Neutrophil (primary cell): ENCODE measurements at regions not wholly inside any gene's neighbourhood (a gene's known extent, or its start where the extent isn't known, plus 50 kb on each side); places are given as distances from the start of the nearest gene placed in this dataset.
A peak's percentile ranks its signal among the peaks of the same experiment; 100 is the strongest.

ENCODE experiments used
- H3K27ac ChIP-seq: fragments of 200-600 bp; sonication (generic); 2 replicates; pipeline ENCODE4 v1.5.1; 2016; ENCODE audit warnings: mild to moderate bottlenecking, moderate library complexity
- H3K27me3 ChIP-seq: fragments of 200-600 bp; sonication (generic); 2 replicates; pipeline ENCODE4 v1.6.0; 2016; ENCODE audit warnings: mild to moderate bottlenecking
- H3K36me3 ChIP-seq: fragments of 200-600 bp; sonication (generic); 2 replicates; pipeline ENCODE4 v1.5.1; 2017
- H3K4me1 ChIP-seq, 2 experiments: fragments of 200-600 bp in 1 of 2; sonication (generic) in 1 of 2; 1 replicate in 1 of 2; 2 replicates in 1 of 2; pipeline versions ENCODE4 v1.5.1 to v1.6.1; 2013 to 2016; ENCODE audit warnings: low read depth in 1 of 2, low read length in 1 of 2, mild to moderate bottlenecking in 1 of 2, moderate library complexity in 1 of 2; ENCODE audit not compliant: control insufficient read depth in 1 of 2, insufficient read depth in 1 of 2
- H3K4me3 ChIP-seq, 2 experiments: fragments of 200-600 bp in 1 of 2; sonication (generic) in 1 of 2; 1 replicate in 1 of 2; 2 replicates in 1 of 2; pipeline ENCODE4 v1.5.1; 2013 to 2016; ENCODE audit warnings: low read depth in 1 of 2, low read length in 1 of 2, mild to moderate bottlenecking in 1 of 2, moderate library complexity in 1 of 2
- H3K9me3 ChIP-seq: fragments of 200-600 bp; sonication (generic); 2 replicates; pipeline ENCODE4 v1.5.1; 2016
- TF ChIP-seq, protein P1 (sequence below): fragments of 200-600 bp; sonication (generic); IDR thresholded peaks from 2 replicates; pipeline ENCODE4 v1.5.1; 2016; ENCODE audit warnings: antibody characterized with exemption

DNA sequence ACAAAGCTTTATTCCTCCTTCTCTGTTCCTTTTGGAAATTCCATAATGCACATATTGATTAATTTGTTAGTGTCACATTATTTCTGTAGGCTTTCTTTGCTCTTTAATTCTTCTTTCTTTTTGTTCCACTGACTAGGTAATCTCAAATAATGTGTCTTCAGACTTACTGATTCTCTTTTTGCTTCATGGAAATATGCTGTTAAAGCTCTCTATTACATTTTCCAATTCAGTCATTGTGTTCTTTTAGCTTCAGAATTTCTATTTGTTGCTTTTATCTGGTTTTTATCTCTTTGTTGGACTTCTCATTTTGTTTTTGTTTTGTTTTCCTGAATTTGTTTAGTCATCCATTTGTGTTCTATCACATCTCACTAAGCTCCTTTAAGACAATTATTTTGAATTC lies 147.0 kb upstream of the EOMES start:
- no peaks in the 10 kb centered on the region for H3K9me3 ChIP-seq
- TF ChIP-seq, protein P1, sequence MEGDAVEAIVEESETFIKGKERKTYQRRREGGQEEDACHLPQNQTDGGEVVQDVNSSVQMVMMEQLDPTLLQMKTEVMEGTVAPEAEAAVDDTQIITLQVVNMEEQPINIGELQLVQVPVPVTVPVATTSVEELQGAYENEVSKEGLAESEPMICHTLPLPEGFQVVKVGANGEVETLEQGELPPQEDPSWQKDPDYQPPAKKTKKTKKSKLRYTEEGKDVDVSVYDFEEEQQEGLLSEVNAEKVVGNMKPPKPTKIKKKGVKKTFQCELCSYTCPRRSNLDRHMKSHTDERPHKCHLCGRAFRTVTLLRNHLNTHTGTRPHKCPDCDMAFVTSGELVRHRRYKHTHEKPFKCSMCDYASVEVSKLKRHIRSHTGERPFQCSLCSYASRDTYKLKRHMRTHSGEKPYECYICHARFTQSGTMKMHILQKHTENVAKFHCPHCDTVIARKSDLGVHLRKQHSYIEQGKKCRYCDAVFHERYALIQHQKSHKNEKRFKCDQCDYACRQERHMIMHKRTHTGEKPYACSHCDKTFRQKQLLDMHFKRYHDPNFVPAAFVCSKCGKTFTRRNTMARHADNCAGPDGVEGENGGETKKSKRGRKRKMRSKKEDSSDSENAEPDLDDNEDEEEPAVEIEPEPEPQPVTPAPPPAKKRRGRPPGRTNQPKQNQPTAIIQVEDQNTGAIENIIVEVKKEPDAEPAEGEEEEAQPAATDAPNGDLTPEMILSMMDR: no peak
- no peaks in the 10 kb centered on the region for H3K4me1 ChIP-seq
- no peaks in the 10 kb centered on the region for H3K27me3 ChIP-seq
- H3K4me3 ChIP-seq: no peak overlapping the region
- no peaks in the 10 kb centered on the region for H3K36me3 ChIP-seq
- no peak overlapping the region for H3K27ac ChIP-seq

DNA sequence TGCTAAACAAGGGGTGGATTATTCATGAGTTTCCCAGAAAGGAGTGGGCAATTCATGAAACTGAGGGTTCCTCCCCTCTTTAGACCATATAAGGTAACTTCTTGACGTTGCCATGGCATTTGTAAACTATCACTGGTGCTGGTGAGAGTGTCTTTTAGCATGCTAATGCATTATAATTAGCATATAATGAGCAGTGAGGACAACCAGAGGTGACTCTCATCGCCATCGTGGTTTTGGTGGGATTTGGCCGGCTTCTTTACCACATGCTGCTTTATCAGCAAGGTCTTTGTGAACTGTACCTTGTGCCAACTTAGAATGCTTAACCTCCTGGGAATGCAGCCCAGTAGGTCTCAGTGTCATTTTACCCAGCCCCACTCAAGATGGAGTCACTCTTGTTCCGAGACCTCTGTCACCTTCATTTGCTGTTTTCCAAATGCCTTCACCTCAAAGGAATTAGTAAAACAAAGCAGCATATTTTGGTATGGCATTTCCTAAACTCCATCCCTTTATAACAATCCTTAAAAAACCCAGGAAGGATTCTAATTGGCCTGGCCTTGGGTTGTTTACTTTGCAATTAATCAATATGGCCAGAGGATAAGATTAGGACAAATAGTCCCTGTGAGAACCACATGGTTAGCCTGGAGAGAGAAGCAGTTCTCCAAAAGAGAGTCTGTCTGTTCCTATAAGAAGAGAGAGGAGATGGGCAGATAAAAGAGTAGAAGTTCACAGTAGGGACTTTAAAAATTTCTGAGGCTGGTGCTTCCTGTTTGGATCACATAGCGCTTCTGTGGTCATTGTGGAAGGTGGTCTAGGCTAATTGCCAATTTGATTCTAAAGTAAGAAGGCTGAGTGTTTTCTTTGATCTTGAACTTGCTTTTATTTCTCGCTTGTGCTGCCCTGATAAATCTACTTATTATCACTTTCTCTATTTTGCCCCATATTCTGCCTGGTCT lies 155.2 kb upstream of the EOMES start:
- TF ChIP-seq, protein P1: no peak
- H3K27me3 ChIP-seq: peaks cover 4% of the 10 kb centered on the region
- H3K36me3 ChIP-seq: no peaks in the 10 kb centered on the region
- no peak overlapping the region for H3K27ac ChIP-seq
- H3K4me1 ChIP-seq: peaks cover 0 to 8% of the 10 kb centered on the region in 2 experiments
- H3K4me3 ChIP-seq: no peak overlapping the region
- no peaks in the 10 kb centered on the region for H3K9me3 ChIP-seq

DNA sequence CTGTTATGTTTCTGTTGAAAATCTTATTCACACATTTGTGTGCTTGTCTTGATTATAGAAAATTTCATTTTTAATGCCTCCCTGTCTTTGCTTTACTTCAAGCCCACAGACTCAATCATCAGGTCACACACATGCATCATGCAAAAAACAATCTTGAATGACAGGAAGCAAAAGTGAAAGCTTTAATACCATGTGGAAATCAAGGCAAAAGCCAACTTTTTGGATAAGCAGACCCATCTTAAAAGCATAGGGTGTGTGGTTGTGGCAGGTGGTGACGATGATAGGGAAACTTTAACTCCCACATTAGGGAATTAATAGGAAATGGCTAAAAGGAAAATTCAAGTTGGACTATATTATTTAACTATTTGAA lies 155.9 kb upstream of the EOMES start:
- Histone ChIP-seq H3K4me1 (peaks cover 0 to 8% of the 10 kb centered on the region in 2 experiments), H3K36me3 (no peaks in the 10 kb centered on the region), H3K27ac (no peak overlapping the region), H3K4me3 (no peak overlapping the region), H3K27me3 (peaks cover 4% of the 10 kb centered on the region), H3K9me3 (no peaks in the 10 kb centered on the region)
- TF ChIP-seq, protein P1: no peak

DNA sequence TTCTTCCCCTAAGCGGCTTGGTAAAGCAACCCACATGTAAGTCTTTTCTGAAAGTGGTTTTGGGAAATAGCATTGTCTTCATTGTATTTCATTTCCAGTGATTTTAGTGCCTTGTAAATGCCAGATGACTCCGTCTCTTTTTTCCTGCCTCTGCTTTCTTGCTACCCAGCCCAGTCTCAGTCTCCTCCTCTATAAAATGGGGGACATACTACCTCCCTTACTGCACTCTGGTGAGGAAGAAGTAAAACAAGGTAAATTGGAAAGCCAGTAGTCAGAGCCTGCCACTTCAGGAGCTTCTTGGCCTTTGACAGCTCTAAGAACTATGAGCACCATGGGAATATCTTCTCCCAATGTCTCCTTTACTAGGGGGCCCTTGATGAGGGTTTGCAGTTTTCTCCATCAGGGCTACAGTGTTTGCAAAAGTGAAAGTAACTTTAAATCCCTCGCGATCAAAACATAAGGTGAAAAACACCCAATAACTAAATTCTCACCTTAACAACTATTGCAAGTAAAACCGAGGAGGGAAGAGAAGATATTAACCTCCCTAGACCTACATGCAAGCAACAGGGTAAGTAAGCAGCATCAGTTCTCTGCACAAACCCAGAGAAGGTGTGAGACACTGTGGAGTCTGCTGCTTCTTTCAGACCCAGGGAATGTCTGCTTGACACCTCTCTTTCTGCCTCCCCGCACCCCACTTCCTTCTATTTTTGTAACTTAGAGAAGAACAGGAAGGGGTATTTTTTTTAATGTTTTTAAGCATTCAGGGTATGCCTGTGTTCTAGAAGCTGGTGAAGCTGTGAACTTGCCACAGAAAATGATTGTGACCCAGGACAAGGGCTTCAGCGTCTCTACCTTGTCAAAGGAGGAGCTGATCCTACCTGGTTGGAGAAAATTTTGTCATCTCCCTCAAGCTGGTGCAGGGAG lies 159.1 kb upstream of the EOMES start:
- TF ChIP-seq, protein P1: no peak
- Histone ChIP-seq H3K27ac (no peak overlapping the region), H3K9me3 (no peaks in the 10 kb centered on the region), H3K27me3 (peaks cover 4% of the 10 kb centered on the region), H3K4me1 (peaks cover 0 to 8% of the 10 kb centered on the region in 2 experiments), H3K36me3 (no peaks in the 10 kb centered on the region), H3K4me3 (peak overlapping the region in 1 of 2 experiments; percentile 13)

DNA sequence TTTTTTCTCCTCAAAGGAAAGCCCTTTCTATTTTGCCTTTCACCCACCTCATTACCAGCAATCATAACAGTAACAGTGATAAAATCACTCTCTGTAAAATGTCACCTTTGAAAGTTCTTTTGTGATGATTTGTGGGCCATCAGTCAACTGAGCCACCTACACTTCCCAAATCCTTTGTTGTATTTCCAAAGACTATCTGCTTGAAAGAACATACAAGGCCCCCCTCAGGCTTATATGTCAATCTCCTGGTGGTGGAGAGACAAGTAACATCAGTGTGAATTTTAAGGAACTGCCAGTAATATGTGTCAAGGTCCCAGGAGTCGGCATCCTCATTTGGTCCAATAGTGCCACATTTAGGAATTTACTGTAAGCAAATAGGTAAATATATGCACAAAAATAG lies 161.1 kb upstream of the EOMES start:
- Histone ChIP-seq H3K27ac (no peak overlapping the region), H3K4me3 (no peak overlapping the region)
- TF ChIP-seq, protein P1: no peak

More for the DNA sequence above, 161.1 kb upstream of the EOMES start:
- Histone ChIP-seq H3K9me3 (no peaks in the 10 kb centered on the region), H3K27me3 (peaks cover 4% of the 10 kb centered on the region), H3K4me1 (peaks cover 0 to 8% of the 10 kb centered on the region in 2 experiments), H3K36me3 (no peaks in the 10 kb centered on the region)
